NCI-H2171 treated with DMSO at 0.1 percent for 48 hours (cell line): ENCODE measurements at regions not wholly inside any gene's neighbourhood (a gene's known extent, or its start where the extent isn't known, plus 50 kb on each side); places are given as distances from the start of the nearest gene placed in this dataset.
"Not testable (repeated sequence)": the region's sequence is repeated elsewhere in the genome, so short reads cannot be mapped to it uniquely, and the experiment has no call there.

Experiments used
- DNase-seq: peaks from one replicate; lab custom pipeline; 2025; lab: John Stamatoyannopoulos, UW

- DNase-seq, result no peak
Measured at GRCh38 chr4:59615316-59615715, 1584.8 kb upstream of the ADGRL3 start.

- no peak for DNase-seq
Measured at GRCh38 chr4:59629348-59629747, 1570.8 kb upstream of the ADGRL3 start.

GRCh38 chr4:59630235-59630634 lies 1569.9 kb upstream of the ADGRL3 start:
- DNase-seq, result no peak

GRCh38 chr4:59630922-59631321 lies 1569.2 kb upstream of the ADGRL3 start:
- DNase-seq, result no peak

- DNase-seq, result no peak
Measured at GRCh38 chr4:59637596-59637995, 1562.5 kb upstream of the ADGRL3 start.

GRCh38 chr4:59643682-59644081 lies 1556.4 kb upstream of the ADGRL3 start:
- no peak for DNase-seq

GRCh38 chr4:59644765-59645164 lies 1555.4 kb upstream of the ADGRL3 start:
- DNase-seq, result no peak

GRCh38 chr4:59646082-59646481 lies 1554.0 kb upstream of the ADGRL3 start:
- no peak for DNase-seq

GRCh38 chr4:59647011-59647410 lies 1553.1 kb upstream of the ADGRL3 start:
- no peak for DNase-seq

- no peak for DNase-seq
Measured at GRCh38 chr4:59647500-59647899, 1552.6 kb upstream of the ADGRL3 start.

- DNase-seq, result no peak
Measured at GRCh38 chr4:59650861-59651260, 1549.3 kb upstream of the ADGRL3 start.

- no peak for DNase-seq
Measured at GRCh38 chr4:59655996-59656395, 1544.1 kb upstream of the ADGRL3 start.

GRCh38 chr4:59664771-59665170 lies 1535.4 kb upstream of the ADGRL3 start:
- DNase-seq, result no peak

GRCh38 chr4:59666645-59667044 lies 1533.5 kb upstream of the ADGRL3 start:
- no peak for DNase-seq

- no peak for DNase-seq
Measured at GRCh38 chr4:59671037-59671436, 1529.1 kb upstream of the ADGRL3 start.

GRCh38 chr4:59676389-59676788 lies 1523.7 kb upstream of the ADGRL3 start:
- DNase-seq, result no peak

- DNase-seq, result not testable (repeated sequence)
Measured at GRCh38 chr4:59676992-59677391, 1523.1 kb upstream of the ADGRL3 start.

GRCh38 chr4:59685626-59686025 lies 1514.5 kb upstream of the ADGRL3 start:
- DNase-seq, result no peak

GRCh38 chr4:59689149-59689548 lies 1511.0 kb upstream of the ADGRL3 start:
- no peak for DNase-seq

GRCh38 chr4:59695355-59696053 lies 1504.6 kb upstream of the ADGRL3 start:
- DNase-seq, result no peak

- DNase-seq, result no peak
Measured at GRCh38 chr4:59698041-59698440, 1502.1 kb upstream of the ADGRL3 start.

- DNase-seq, result no peak
Measured at GRCh38 chr4:59700651-59701050, 1499.5 kb upstream of the ADGRL3 start.

- DNase-seq, result no peak
Measured at GRCh38 chr4:59704616-59705015, 1495.5 kb upstream of the ADGRL3 start.

GRCh38 chr4:59712470-59712869 lies 1487.7 kb upstream of the ADGRL3 start:
- no peak for DNase-seq
